DOHH2 (cell line): ENCODE measurements at regions not wholly inside any gene's neighbourhood (a gene's known extent, or its start where the extent isn't known, plus 50 kb on each side); places are given as distances from the start of the nearest gene placed in this dataset.

Source experiments
- EZH2phosphoT487 ChIP-seq: fragments of 200-600 bp; sonication (generic); IDR thresholded peaks from 2 replicates; pipeline ENCODE4 v1.6.1; 2017; ENCODE audit warnings: borderline replicate concordance, mild to moderate bottlenecking, antibody characterized with exemption, low read length, moderate library complexity, mixed read lengths
- TF ChIP-seq, protein P1 (sequence below): fragments of 200-600 bp; sonication (generic); IDR thresholded peaks from one replicate; pipeline ENCODE4 v1.5.1; 2014; ENCODE audit warnings: antibody characterized with exemption, mild to moderate bottlenecking, low read depth, low read length; ENCODE audit not compliant: poor library complexity, severe bottlenecking

DNA sequence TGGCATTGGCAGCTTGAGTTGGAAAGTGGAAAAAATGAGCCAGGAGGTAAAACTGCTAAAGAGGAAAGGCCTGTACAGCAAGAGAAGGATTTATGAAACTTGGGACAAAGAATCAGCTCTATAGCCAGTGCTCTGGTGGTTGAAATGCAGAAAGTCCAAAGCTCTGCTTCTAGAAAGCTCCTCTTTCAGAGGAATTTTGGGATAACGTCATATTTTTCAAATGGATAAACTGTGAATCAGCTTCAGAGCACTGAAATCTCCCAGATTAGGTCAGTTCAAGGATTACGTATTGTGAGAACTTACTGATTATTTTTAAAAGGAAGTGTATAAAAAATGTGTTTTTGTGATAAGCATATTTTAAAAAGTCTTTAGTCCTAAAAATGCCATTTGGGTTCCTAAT is 203.1 kb upstream of the CNOT2 start:
- TF ChIP-seq, protein P1, sequence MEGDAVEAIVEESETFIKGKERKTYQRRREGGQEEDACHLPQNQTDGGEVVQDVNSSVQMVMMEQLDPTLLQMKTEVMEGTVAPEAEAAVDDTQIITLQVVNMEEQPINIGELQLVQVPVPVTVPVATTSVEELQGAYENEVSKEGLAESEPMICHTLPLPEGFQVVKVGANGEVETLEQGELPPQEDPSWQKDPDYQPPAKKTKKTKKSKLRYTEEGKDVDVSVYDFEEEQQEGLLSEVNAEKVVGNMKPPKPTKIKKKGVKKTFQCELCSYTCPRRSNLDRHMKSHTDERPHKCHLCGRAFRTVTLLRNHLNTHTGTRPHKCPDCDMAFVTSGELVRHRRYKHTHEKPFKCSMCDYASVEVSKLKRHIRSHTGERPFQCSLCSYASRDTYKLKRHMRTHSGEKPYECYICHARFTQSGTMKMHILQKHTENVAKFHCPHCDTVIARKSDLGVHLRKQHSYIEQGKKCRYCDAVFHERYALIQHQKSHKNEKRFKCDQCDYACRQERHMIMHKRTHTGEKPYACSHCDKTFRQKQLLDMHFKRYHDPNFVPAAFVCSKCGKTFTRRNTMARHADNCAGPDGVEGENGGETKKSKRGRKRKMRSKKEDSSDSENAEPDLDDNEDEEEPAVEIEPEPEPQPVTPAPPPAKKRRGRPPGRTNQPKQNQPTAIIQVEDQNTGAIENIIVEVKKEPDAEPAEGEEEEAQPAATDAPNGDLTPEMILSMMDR, result no peak
- TF ChIP-seq EZH2phosphoT487, result no peak
